Neuronal stem cell (in vitro differentiated cells): ENCODE measurements at regions not wholly inside any gene's neighbourhood (a gene's known extent, or its start where the extent isn't known, plus 50 kb on each side); places are given as distances from the start of the nearest gene placed in this dataset.

Source experiments
- DNase-seq: peaks from one replicate; pipeline ENCODE4 v3.0.0-alpha.2; 2013; ENCODE audit warnings: low spot score
- H2AFZ ChIP-seq: one replicate; pipeline ENCODE4 v1.6.1; 2013; ENCODE audit warnings: mild to moderate bottlenecking, low read length, inconsistent platforms
- H2AK5ac ChIP-seq: 2 replicates; pipeline ENCODE4 v1.6.1; 2013; ENCODE audit warnings: low read depth, mild to moderate bottlenecking, inconsistent platforms, low read length, moderate library complexity, mixed read lengths
- H2BK120ac ChIP-seq: 2 replicates; pipeline ENCODE4 v1.6.1; 2013; ENCODE audit warnings: low read depth, mild to moderate bottlenecking, inconsistent platforms, low read length, moderate library complexity, mixed read lengths
- H2BK12ac ChIP-seq: one replicate; pipeline ENCODE4 v1.6.1; 2013; ENCODE audit warnings: low read length, inconsistent platforms
- H2BK15ac ChIP-seq: 2 replicates; pipeline ENCODE4 v1.6.1; 2013; ENCODE audit warnings: mild to moderate bottlenecking, low read length, inconsistent platforms, mixed read lengths
- H2BK5ac ChIP-seq: one replicate; pipeline ENCODE4 v1.6.1; 2013; ENCODE audit warnings: inconsistent platforms, mild to moderate bottlenecking, low read length, moderate library complexity
- H3K14ac ChIP-seq: one replicate; pipeline ENCODE4 v1.6.1; 2013; ENCODE audit warnings: low read length, inconsistent platforms
- H3K18ac ChIP-seq: 2 replicates; pipeline ENCODE4 v1.6.1; 2013; ENCODE audit warnings: low read length, inconsistent platforms
- H3K23ac ChIP-seq: 2 replicates; pipeline ENCODE4 v1.6.1; 2013; ENCODE audit warnings: low read depth, mild to moderate bottlenecking, mixed read lengths, low read length, inconsistent platforms; ENCODE audit not compliant: poor library complexity
- H3K27ac ChIP-seq: replicated peaks from 3 replicates; pipeline ENCODE4 v1.5.1; 2013; ENCODE audit warnings: low read length, inconsistent platforms
- H3K27me3 ChIP-seq, 3 experiments: 2 replicates each; pipeline ENCODE4 v1.6.1; 2013; ENCODE audit warnings: low read length in 3 of 3, mild to moderate bottlenecking in 2 of 3, inconsistent platforms in 1 of 3, low read depth in 1 of 3, mixed read lengths in 1 of 3, moderate library complexity in 1 of 3; ENCODE audit not compliant: control insufficient read depth in 3 of 3, insufficient read depth in 3 of 3
- H3K36me3 ChIP-seq, 2 donors: replicated peaks in 1 of 2; 2 replicates each; pipeline ENCODE4 v1.6.1; 2013; ENCODE audit warnings: low read length in 2 of 2; ENCODE audit not compliant: control insufficient read depth in 2 of 2, insufficient read depth in 2 of 2
- H3K4ac ChIP-seq: 2 replicates; pipeline ENCODE4 v1.6.1; 2013; ENCODE audit warnings: inconsistent platforms, mild to moderate bottlenecking, low read length, moderate library complexity
- H3K4me1 ChIP-seq, 2 donors: 1 replicate in 1 of 2; 2 replicates in 1 of 2; pipeline ENCODE4 v1.6.1; 2013; ENCODE audit warnings: low read length in 2 of 2, low read depth in 1 of 2; ENCODE audit not compliant: control insufficient read depth in 2 of 2, insufficient read depth in 1 of 2
- H3K4me2 ChIP-seq: one replicate; pipeline ENCODE4 v1.6.1; 2013; ENCODE audit warnings: mild to moderate bottlenecking, low read length, inconsistent platforms; ENCODE audit not compliant: insufficient read depth, poor library complexity, severe bottlenecking
- H3K4me3 ChIP-seq, 2 donors: 2 replicates each; pipeline ENCODE4 v1.5.1; 2013; ENCODE audit warnings: low read length in 2 of 2, mild to moderate bottlenecking in 2 of 2, inconsistent platforms in 1 of 2, moderate library complexity in 1 of 2
- H3K79me1 ChIP-seq: one replicate; pipeline ENCODE4 v1.6.1; 2013; ENCODE audit warnings: low read depth, mild to moderate bottlenecking, inconsistent platforms, low read length, moderate library complexity
- H3K9ac ChIP-seq: one replicate; pipeline ENCODE4 v1.6.1; 2013; ENCODE audit warnings: mild to moderate bottlenecking, low read depth, low read length, inconsistent platforms; ENCODE audit not compliant: poor library complexity
- H3K9me3 ChIP-seq, 2 donors: replicated peaks in 1 of 2; 2 replicates each; pipeline versions ENCODE3 to v1.6.1; 2013; ENCODE audit warnings: low read length in 2 of 2, mild to moderate bottlenecking in 2 of 2, inconsistent platforms in 1 of 2, low read depth in 1 of 2, mixed read lengths in 1 of 2, moderate library complexity in 1 of 2; ENCODE audit not compliant: control insufficient read depth in 2 of 2, insufficient read depth in 1 of 2
- H4K8ac ChIP-seq: one replicate; pipeline ENCODE4 v1.6.1; 2013; ENCODE audit warnings: low read depth, mild to moderate bottlenecking, inconsistent platforms, low read length, moderate library complexity
- H4K91ac ChIP-seq: one replicate; pipeline ENCODE4 v1.6.1; 2013; ENCODE audit warnings: low read length, low read depth, mild to moderate bottlenecking, inconsistent platforms; ENCODE audit not compliant: poor library complexity
- WGBS, 2 donors: extraction: QIAGEN DNeasy Blood & Tissue Kit; methylation state at CpG; one replicate each; pipeline ENCODE4 v1.1.7; 2013; ENCODE audit warnings: missing lambda C conversion rate in 2 of 2, mixed read lengths in 1 of 2; ENCODE audit not compliant: insufficient read length in 2 of 2, insufficient replicate concordance in 1 of 2; ENCODE audit errors: extremely low coverage in 2 of 2; 5-methylcytosine and 5-hydroxymethylcytosine counted together

DNA sequence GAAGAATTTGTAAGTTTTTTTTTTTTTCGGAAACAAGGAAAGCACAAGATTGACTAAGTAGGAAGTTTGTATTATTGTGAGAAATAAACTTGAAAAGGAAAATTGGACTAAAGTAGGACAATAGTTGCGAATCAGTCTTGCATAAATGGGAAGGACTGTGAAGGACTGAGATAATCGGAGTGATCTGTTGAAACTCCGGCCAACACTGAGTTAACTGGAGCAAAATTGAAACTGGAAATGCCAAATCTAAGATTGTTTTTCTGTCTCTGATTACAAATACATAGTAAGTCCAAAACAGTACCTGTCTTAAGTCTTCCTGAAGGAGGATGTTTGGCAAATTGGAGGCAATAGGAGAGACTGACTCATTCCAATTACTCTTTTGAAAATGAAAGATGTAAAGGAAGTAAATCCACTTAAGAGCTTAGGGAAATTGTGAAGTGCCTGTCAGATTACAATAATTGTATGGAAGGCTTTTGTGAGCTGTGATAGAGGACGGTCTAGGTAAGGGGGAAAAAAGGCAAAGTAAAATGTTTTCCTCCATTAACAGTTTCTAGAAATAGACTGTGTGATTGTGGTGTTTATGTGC, 204.9 kb upstream of the CYRIA start:
- no peaks in the 10 kb centered on the region for H3K9me3 ChIP-seq
- H3K27ac ChIP-seq = no peak overlapping the region
- no peak overlapping the region for H3K23ac ChIP-seq
- H3K27me3 ChIP-seq = no peaks in the 10 kb centered on the region
- H2AFZ ChIP-seq = no peak overlapping the region
- H3K4me3 ChIP-seq = no peak overlapping the region
- H3K4me2 ChIP-seq = no peak overlapping the region
- H3K36me3 ChIP-seq = no peaks in the 10 kb centered on the region
- no peak overlapping the region for H4K91ac ChIP-seq
- H2AK5ac ChIP-seq = no peak overlapping the region
- H2BK12ac ChIP-seq = no peak overlapping the region
- no peak overlapping the region for H2BK15ac ChIP-seq
- no peaks in the 10 kb centered on the region for H3K79me1 ChIP-seq
- no peak overlapping the region for H2BK5ac ChIP-seq
- no peak overlapping the region for H3K9ac ChIP-seq
- H3K4ac ChIP-seq = no peak overlapping the region
- H3K4me1 ChIP-seq = peaks cover 0 to 2% of the 10 kb centered on the region in 2 donors
- H3K14ac ChIP-seq = no peak overlapping the region
- no peak for DNase-seq
- no peak overlapping the region for H2BK120ac ChIP-seq
- H3K18ac ChIP-seq = no peak overlapping the region
- H4K8ac ChIP-seq = no peak overlapping the region
- no CpG with 5 or more reads among the region's 5 CpGs for WGBS, 2 donors

DNA sequence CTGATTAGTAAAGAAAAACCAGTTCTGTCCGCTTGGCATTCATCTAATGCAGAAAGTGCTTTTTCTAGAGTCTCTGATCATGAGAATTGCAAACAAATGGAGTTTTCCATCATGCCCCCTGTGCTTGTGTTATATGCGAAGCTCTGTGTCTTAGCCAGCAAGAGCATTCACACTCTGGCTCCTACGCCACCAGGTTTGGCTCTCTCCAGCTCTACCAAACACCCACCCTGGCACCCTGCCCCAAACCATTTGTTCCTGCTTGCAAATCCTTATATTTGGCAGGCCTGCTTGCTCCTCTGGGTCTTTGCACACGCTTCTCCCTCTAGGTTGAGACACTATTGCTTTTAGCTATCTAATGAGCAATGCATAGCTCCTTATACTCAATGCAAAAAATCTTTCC, 204.1 kb upstream of the CYRIA start:
- Histone ChIP-seq H3K14ac (no peak overlapping the region), H3K9ac (no peak overlapping the region), H3K23ac (no peak overlapping the region), H2AK5ac (no peak overlapping the region), H3K27ac (no peak overlapping the region), H3K4me2 (no peak overlapping the region), H3K9me3 (no peaks in the 10 kb centered on the region), H2BK5ac (no peak overlapping the region), H2BK12ac (no peak overlapping the region), H3K18ac (peak overlapping the region; percentile 56), H2BK15ac (no peak overlapping the region), H2AFZ (no peak overlapping the region), H3K79me1 (no peaks in the 10 kb centered on the region), H3K27me3 (no peaks in the 10 kb centered on the region), H3K36me3 (no peaks in the 10 kb centered on the region), H3K4me1 (peaks cover 0 to 2% of the 10 kb centered on the region in 2 donors), H2BK120ac (no peak overlapping the region), H4K91ac (no peak overlapping the region), H3K4me3 (no peak overlapping the region), H4K8ac (no peak overlapping the region), H3K4ac (no peak overlapping the region)
- no CpG with 5 or more reads among the region's 4 CpGs for WGBS, 2 donors
- DNase-seq = no peak

DNA sequence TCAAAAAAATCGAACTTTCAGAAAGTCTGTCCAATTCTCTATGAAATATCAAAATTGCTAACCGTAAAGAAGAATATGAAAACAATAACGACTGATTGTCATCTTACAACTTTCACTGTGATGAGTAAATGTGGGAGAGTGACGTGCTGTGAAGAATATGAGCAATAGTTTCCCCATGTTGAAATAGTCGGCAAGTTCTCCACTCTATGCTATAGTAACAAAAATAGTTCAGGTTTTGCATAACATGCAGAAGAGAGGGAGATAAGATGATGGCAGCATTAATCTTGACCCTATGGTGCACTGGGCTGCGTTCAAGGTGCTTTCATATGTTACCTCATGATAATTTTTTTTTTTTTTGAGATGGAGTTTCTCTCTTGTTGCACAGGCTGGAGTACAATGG, 196.8 kb upstream of the CYRIA start:
- H3K27me3 ChIP-seq = no peaks in the 10 kb centered on the region
- H3K9ac ChIP-seq = no peak overlapping the region
- H3K4me2 ChIP-seq = no peak overlapping the region
- H3K4me3 ChIP-seq = no peak overlapping the region
- no peaks in the 10 kb centered on the region for H3K4me1 ChIP-seq
- H4K8ac ChIP-seq = no peak overlapping the region
- no peak overlapping the region for H2AFZ ChIP-seq
- no CpG with 5 or more reads among the region's 6 CpGs for WGBS, 2 donors
- no peak for DNase-seq
- no peaks in the 10 kb centered on the region for H3K36me3 ChIP-seq
- H3K9me3 ChIP-seq = no peaks in the 10 kb centered on the region
- H4K91ac ChIP-seq = no peak overlapping the region
- no peak overlapping the region for H2BK5ac ChIP-seq
- no peak overlapping the region for H2AK5ac ChIP-seq
- H2BK15ac ChIP-seq = no peak overlapping the region
- H3K27ac ChIP-seq = no peak overlapping the region
- H3K18ac ChIP-seq = no peak overlapping the region
- H3K23ac ChIP-seq = no peak overlapping the region
- H3K14ac ChIP-seq = no peak overlapping the region
- H2BK12ac ChIP-seq = no peak overlapping the region
- no peak overlapping the region for H3K4ac ChIP-seq
- no peaks in the 10 kb centered on the region for H3K79me1 ChIP-seq
- no peak overlapping the region for H2BK120ac ChIP-seq

DNA sequence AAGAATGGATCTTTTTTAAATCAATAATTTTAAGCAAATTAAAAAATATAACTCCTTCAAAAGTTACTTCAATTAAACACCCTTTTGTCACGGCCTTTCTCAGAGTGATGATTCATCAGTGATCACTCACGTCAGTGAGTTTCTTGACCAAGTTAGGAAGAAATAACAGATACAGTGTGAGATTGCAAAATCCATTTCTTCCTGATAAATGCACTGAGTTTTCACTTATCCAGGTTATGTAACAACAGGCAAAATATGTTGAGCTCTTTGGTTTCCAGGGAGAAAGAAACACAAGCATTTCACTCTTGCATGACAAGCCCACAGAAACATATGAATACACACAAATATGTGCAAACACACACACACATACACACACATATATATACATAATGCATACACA, 195.9 kb upstream of the CYRIA start:
- H3K36me3 ChIP-seq = no peaks in the 10 kb centered on the region
- no peak overlapping the region for H2AFZ ChIP-seq
- no peak overlapping the region for H3K4me2 ChIP-seq
- no peak overlapping the region for H2BK120ac ChIP-seq
- no peak overlapping the region for H2BK5ac ChIP-seq
- no peaks in the 10 kb centered on the region for H3K79me1 ChIP-seq
- no CpG with 5 or more reads among the region's 2 CpGs for WGBS, 2 donors
- DNase-seq = no peak
- H3K27me3 ChIP-seq = no peaks in the 10 kb centered on the region
- no peak overlapping the region for H4K8ac ChIP-seq
- H3K4me3 ChIP-seq = no peak overlapping the region
- no peak overlapping the region for H3K9ac ChIP-seq
- H2BK12ac ChIP-seq = no peak overlapping the region
- no peak overlapping the region for H3K23ac ChIP-seq
- no peak overlapping the region for H2AK5ac ChIP-seq
- H3K18ac ChIP-seq = no peak overlapping the region
- no peaks in the 10 kb centered on the region for H3K4me1 ChIP-seq
- H3K4ac ChIP-seq = no peak overlapping the region
- no peak overlapping the region for H2BK15ac ChIP-seq
- no peak overlapping the region for H4K91ac ChIP-seq
- no peak overlapping the region for H3K14ac ChIP-seq
- H3K9me3 ChIP-seq = no peaks in the 10 kb centered on the region
- H3K27ac ChIP-seq = no peak overlapping the region
